HEK293 (cell line): ENCODE measurements at regions not wholly inside any gene's neighbourhood (a gene's known extent, or its start where the extent isn't known, plus 50 kb on each side); places are given as distances from the start of the nearest gene placed in this dataset.

Experiments
- CTCF ChIA-PET: fragments of 350-600 bp; formaldehyde crosslinking; extraction: SDS; loops from one replicate; lab custom pipeline; 2021; ENCODE audit warnings: antibody characterized with exemption; lab: Yijun Ruan, JAX
- POLR2A ChIA-PET: fragments of 300-600 bp; formaldehyde crosslinking; extraction: SDS; loops from one replicate; lab custom pipeline; 2020; ENCODE audit warnings: antibody characterized with exemption, inconsistent platforms; lab: Yijun Ruan, JAX
- H3K27ac ChIP-seq: fragments of 200-500 bp; sonication (Bioruptor generic); 2 replicates; pipeline ENCODE4 v1.5.1; 2014; ENCODE audit warnings: low read depth, low read length, control low read depth, inconsistent platforms; ENCODE audit errors: extremely low read depth
- H3K36me3 ChIP-seq, 2 experiments: fragments of 200-500 bp in 1 of 2; sonication (Bioruptor generic) in 1 of 2; 1 replicate in 1 of 2; 2 replicates in 1 of 2; pipeline ENCODE4 v1.5.1; 2014 to 2017; ENCODE audit warnings: inconsistent platforms in 2 of 2, low read length in 2 of 2; ENCODE audit not compliant: control insufficient read depth in 2 of 2, insufficient read depth in 1 of 2
- H3K4me1 ChIP-seq: fragments of 200-500 bp; sonication (Bioruptor generic); 2 replicates; pipeline ENCODE4 v1.5.1; 2014; ENCODE audit warnings: mild to moderate bottlenecking, low read length, inconsistent platforms; ENCODE audit not compliant: control insufficient read depth, insufficient read depth
- H3K4me3 ChIP-seq: 2 replicates; pipeline ENCODE4 v1.5.1; 2011; ENCODE audit warnings: low read depth, mild to moderate bottlenecking, control low read depth, low read length, moderate library complexity
- H3K9me3 ChIP-seq: fragments of 200-500 bp; sonication (Bioruptor generic); 2 replicates; pipeline ENCODE4 v1.5.1; 2014; ENCODE audit warnings: low read depth, low read length, inconsistent platforms; ENCODE audit not compliant: control insufficient read depth, insufficient read depth
- SALL2 ChIP-seq: fragments of 450-650 bp; formaldehyde crosslinking; IDR thresholded peaks from 2 replicates; pipeline ENCODE4 v1.5.0; 2017; ENCODE audit warnings: missing biosample characterization, mild to moderate bottlenecking, missing genetic modification characterization, borderline replicate concordance
- SP3 ChIP-seq: fragments of 450-650 bp; formaldehyde crosslinking; IDR thresholded peaks from 2 replicates; pipeline ENCODE4 v1.5.1; 2016; ENCODE audit warnings: missing biosample characterization, missing genetic modification characterization
- SP7 ChIP-seq: fragments of 450-650 bp; formaldehyde crosslinking; IDR thresholded peaks from 2 replicates; pipeline ENCODE4 v1.5.1; 2016; ENCODE audit warnings: missing biosample characterization, missing genetic modification characterization
- YY1 ChIP-seq: fragments of 450-650 bp; formaldehyde crosslinking; IDR thresholded peaks from 2 replicates; pipeline ENCODE4 v1.5.1; 2018; ENCODE audit warnings: missing biosample characterization, missing genetic modification characterization
- ZBTB1 ChIP-seq: fragments of 450-650 bp; formaldehyde crosslinking; IDR thresholded peaks from 2 replicates; pipeline ENCODE4 v1.5.1; 2016; ENCODE audit warnings: missing biosample characterization, missing genetic modification characterization
- ZFP41 ChIP-seq: fragments of 450-650 bp; formaldehyde crosslinking; IDR thresholded peaks from 2 replicates; pipeline ENCODE4 v1.5.1; 2016; ENCODE audit warnings: missing biosample characterization, missing genetic modification characterization, borderline replicate concordance
- ZNF10 ChIP-seq: fragments of 450-650 bp; formaldehyde crosslinking; IDR thresholded peaks from 2 replicates; pipeline ENCODE4 v1.5.1; 2017; ENCODE audit warnings: missing biosample characterization, missing genetic modification characterization
- ZNF16 ChIP-seq: fragments of 450-650 bp; formaldehyde crosslinking; IDR thresholded peaks from 2 replicates; pipeline ENCODE4 v1.5.1; 2016; ENCODE audit warnings: low read depth, missing biosample characterization, missing genetic modification characterization
- ZNF214 ChIP-seq: fragments of 450-650 bp; formaldehyde crosslinking; IDR thresholded peaks from 2 replicates; pipeline ENCODE4 v1.5.1; 2017; ENCODE audit warnings: missing biosample characterization, mild to moderate bottlenecking, missing genetic modification characterization, borderline replicate concordance
- ZNF350 ChIP-seq: fragments of 450-650 bp; formaldehyde crosslinking; IDR thresholded peaks from 2 replicates; pipeline ENCODE4 v1.5.0; 2017; ENCODE audit warnings: missing biosample characterization, mild to moderate bottlenecking, missing genetic modification characterization
- ZNF48 ChIP-seq: fragments of 450-650 bp; formaldehyde crosslinking; IDR thresholded peaks from 2 replicates; pipeline ENCODE4 v1.5.1; 2016; ENCODE audit warnings: missing biosample characterization, missing genetic modification characterization
- ZNF610 ChIP-seq: fragments of 450-650 bp; formaldehyde crosslinking; IDR thresholded peaks from 2 replicates; pipeline ENCODE4 v1.5.1; 2016; ENCODE audit warnings: missing biosample characterization, missing genetic modification characterization, borderline replicate concordance
- ZNF837 ChIP-seq: fragments of 450-650 bp; formaldehyde crosslinking; IDR thresholded peaks from 2 replicates; pipeline ENCODE4 v1.5.1; 2016; ENCODE audit warnings: missing biosample characterization, missing genetic modification characterization
- ZNF843 ChIP-seq: fragments of 450-650 bp; formaldehyde crosslinking; IDR thresholded peaks from 2 replicates; pipeline ENCODE4 v1.5.1; 2016; ENCODE audit warnings: missing biosample characterization, missing genetic modification characterization
- TF ChIP-seq, protein P1 (sequence below): fragments of 450-650 bp; formaldehyde crosslinking; IDR thresholded peaks from 2 replicates; pipeline ENCODE4 v1.5.1; 2017; ENCODE audit warnings: missing biosample characterization, missing genetic modification characterization
- TF ChIP-seq, protein P2 (sequence below): fragments of 450-650 bp; formaldehyde crosslinking; IDR thresholded peaks from 2 replicates; pipeline ENCODE4 v1.5.1; 2016; ENCODE audit warnings: missing biosample characterization, missing genetic modification characterization
- TF ChIP-seq, protein P3 (sequence below): fragments of 450-650 bp; formaldehyde crosslinking; IDR thresholded peaks from 2 replicates; pipeline ENCODE4 v1.5.1; 2016; ENCODE audit warnings: missing biosample characterization, missing genetic modification characterization, borderline replicate concordance
- TF ChIP-seq, protein P4 (sequence below): fragments of 450-650 bp; formaldehyde crosslinking; IDR thresholded peaks from 2 replicates; pipeline ENCODE4 v1.5.1; 2016; ENCODE audit warnings: missing biosample characterization, missing genetic modification characterization
- TF ChIP-seq, protein P5 (sequence below): fragments of 450-650 bp; formaldehyde crosslinking; IDR thresholded peaks from 2 replicates; pipeline ENCODE4 v1.5.1; 2016; ENCODE audit warnings: missing biosample characterization, missing genetic modification characterization

DNA sequence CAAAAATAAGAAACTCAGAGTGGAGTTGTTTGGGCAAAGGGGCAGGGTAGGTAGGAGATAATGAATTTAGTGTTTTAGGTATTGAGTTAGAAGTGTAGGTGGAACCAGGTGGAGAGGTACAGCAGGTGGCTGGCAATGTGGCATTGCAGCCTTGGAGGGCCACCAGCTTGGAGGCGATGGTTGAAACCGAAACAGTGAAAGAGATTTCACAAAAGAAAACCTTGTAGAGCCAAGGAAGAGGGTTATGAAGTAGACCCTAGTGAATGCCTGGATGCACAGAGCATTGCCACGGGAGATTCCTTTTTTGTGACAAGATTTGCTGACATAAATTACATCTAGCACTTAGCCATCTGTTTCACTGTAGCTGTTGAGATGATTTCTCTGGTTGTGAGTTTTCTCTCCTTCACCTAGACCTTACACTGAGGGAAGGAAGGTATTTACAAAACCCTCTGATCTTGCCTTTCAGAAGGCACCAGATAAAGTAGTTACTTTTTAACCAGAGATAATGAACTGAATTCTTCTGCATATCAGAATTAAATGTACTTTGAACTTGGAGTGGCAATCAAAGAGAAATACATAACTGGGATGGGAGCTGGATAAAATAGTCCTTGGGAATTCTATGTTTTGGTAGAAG lies 104.1 kb upstream of the CASK start:
- H3K9me3 ChIP-seq = no peaks in the 10 kb centered on the region
- ChIA-PET POLR2A (no interaction called here), CTCF (no interaction called here)
- TF ChIP-seq ZBTB1 (tag by site-specific recombination) = no peak
- TF ChIP-seq ZNF843 (tag by site-specific recombination) = no peak
- no peak for TF ChIP-seq ZNF16 (tag by site-specific recombination)
- TF ChIP-seq ZNF214 (tag by site-specific recombination) = no peak
- TF ChIP-seq, protein P1, sequence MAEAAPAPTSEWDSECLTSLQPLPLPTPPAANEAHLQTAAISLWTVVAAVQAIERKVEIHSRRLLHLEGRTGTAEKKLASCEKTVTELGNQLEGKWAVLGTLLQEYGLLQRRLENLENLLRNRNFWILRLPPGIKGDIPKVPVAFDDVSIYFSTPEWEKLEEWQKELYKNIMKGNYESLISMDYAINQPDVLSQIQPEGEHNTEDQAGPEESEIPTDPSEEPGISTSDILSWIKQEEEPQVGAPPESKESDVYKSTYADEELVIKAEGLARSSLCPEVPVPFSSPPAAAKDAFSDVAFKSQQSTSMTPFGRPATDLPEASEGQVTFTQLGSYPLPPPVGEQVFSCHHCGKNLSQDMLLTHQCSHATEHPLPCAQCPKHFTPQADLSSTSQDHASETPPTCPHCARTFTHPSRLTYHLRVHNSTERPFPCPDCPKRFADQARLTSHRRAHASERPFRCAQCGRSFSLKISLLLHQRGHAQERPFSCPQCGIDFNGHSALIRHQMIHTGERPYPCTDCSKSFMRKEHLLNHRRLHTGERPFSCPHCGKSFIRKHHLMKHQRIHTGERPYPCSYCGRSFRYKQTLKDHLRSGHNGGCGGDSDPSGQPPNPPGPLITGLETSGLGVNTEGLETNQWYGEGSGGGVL (tag by site-specific recombination) = no peak
- TF ChIP-seq, protein P2, sequence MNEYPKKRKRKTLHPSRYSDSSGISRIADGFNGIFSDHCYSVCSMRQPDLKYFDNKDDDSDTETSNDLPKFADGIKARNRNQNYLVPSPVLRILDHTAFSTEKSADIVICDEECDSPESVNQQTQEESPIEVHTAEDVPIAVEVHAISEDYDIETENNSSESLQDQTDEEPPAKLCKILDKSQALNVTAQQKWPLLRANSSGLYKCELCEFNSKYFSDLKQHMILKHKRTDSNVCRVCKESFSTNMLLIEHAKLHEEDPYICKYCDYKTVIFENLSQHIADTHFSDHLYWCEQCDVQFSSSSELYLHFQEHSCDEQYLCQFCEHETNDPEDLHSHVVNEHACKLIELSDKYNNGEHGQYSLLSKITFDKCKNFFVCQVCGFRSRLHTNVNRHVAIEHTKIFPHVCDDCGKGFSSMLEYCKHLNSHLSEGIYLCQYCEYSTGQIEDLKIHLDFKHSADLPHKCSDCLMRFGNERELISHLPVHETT (tag by site-specific recombination) = no peak
- TF ChIP-seq, protein P3, sequence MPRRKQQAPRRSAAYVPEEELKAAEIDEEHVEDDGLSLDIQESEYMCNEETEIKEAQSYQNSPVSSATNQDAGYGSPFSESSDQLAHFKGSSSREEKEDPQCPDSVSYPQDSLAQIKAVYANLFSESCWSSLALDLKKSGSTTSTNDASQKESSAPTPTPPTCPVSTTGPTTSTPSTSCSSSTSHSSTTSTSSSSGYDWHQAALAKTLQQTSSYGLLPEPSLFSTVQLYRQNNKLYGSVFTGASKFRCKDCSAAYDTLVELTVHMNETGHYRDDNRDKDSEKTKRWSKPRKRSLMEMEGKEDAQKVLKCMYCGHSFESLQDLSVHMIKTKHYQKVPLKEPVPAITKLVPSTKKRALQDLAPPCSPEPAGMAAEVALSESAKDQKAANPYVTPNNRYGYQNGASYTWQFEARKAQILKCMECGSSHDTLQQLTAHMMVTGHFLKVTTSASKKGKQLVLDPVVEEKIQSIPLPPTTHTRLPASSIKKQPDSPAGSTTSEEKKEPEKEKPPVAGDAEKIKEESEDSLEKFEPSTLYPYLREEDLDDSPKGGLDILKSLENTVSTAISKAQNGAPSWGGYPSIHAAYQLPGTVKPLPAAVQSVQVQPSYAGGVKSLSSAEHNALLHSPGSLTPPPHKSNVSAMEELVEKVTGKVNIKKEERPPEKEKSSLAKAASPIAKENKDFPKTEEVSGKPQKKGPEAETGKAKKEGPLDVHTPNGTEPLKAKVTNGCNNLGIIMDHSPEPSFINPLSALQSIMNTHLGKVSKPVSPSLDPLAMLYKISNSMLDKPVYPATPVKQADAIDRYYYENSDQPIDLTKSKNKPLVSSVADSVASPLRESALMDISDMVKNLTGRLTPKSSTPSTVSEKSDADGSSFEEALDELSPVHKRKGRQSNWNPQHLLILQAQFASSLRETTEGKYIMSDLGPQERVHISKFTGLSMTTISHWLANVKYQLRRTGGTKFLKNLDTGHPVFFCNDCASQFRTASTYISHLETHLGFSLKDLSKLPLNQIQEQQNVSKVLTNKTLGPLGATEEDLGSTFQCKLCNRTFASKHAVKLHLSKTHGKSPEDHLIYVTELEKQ (tag by site-specific recombination) = no peak
- TF ChIP-seq, protein P4, sequence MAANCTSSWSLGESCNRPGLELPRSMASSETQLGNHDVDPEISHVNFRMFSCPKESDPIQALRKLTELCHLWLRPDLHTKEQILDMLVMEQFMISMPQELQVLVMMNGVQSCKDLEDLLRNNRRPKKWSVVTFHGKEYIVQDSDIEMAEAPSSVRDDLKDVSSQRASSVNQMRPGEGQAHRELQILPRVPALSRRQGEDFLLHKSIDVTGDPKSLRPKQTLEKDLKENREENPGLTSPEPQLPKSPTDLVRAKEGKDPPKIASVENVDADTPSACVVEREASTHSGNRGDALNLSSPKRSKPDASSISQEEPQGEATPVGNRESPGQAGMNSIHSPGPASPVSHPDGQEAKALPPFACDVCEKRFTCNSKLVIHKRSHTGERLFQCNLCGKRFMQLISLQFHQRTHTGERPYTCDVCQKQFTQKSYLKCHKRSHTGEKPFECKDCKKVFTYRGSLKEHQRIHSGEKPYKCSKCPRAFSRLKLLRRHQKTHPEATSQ (tag by site-specific recombination) = no peak
- no peak for TF ChIP-seq SP7 (tag by site-specific recombination)
- TF ChIP-seq YY1 = no peak
- TF ChIP-seq ZNF48 (tag by site-specific recombination) = no peak
- TF ChIP-seq, protein P5, sequence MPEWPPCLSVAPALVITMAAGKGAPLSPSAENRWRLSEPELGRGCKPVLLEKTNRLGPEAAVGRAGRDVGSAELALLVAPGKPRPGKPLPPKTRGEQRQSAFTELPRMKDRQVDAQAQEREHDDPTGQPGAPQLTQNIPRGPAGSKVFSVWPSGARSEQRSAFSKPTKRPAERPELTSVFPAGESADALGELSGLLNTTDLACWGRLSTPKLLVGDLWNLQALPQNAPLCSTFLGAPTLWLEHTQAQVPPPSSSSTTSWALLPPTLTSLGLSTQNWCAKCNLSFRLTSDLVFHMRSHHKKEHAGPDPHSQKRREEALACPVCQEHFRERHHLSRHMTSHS (tag by site-specific recombination) = no peak
- TF ChIP-seq ZNF10 (tag by site-specific recombination) = no peak
- TF ChIP-seq ZNF610 (tag by site-specific recombination) = no peak
- TF ChIP-seq SALL2 (tag by site-specific recombination) = no peak
- no peak for TF ChIP-seq ZNF837 (tag by site-specific recombination)
- TF ChIP-seq SP3 = no peak
- no peak for TF ChIP-seq ZNF350 (tag by site-specific recombination)
- no peak for TF ChIP-seq ZFP41 (tag by site-specific recombination)
- no peaks in the 10 kb centered on the region for H3K36me3 ChIP-seq
- H3K4me1 ChIP-seq = no peaks in the 10 kb centered on the region
- H3K4me3 ChIP-seq = no peak overlapping the region
- no peak overlapping the region for H3K27ac ChIP-seq
